ENCODE measurements at regions not wholly inside any gene's neighbourhood (a gene's known extent, or its start where the extent isn't known, plus 50 kb on each side); places are given as distances from the start of the nearest gene placed in this dataset.

- no TSS peak for BruUV-seq (replicated peaks)
- ATAC-seq: no peak
- no peaks in the 10 kb centered on the region for H3K36me3 ChIP-seq (ENCODE audit: control insufficient read depth in 1 of 2, insufficient read depth in 2 of 2, low read length in 2 of 2)
- intact Hi-C loops (cut with micrococcal nuclease): loop anchor here (10.0 kb wide), 2 partner anchors 315 to 695 kb away; no protein-coding TSS in a partner anchor
- no peak overlapping the region for H3K9ac ChIP-seq (ENCODE audit: low read length)
- no peaks in the 10 kb centered on the region for H4K20me1 ChIP-seq (ENCODE audit: insufficient read depth)
- no peaks in the 10 kb centered on the region for H3K9me2 ChIP-seq (ENCODE audit: insufficient read depth)
- H3K27ac ChIP-seq (ENCODE audit: low read depth, low read length): no peak overlapping the region
- no peaks in the 10 kb centered on the region for H3K4me1 ChIP-seq (ENCODE audit: control insufficient read depth in 1 of 2, insufficient read depth in 2 of 2, low read length in 2 of 2)
- ChIA-PET RAD21 (ENCODE audit: low non-redundant PET in 1 of 2, low total read pairs in 2 of 2, uncharacterized antibody in 2 of 2, unreplicated experiment in 2 of 2) (no interaction called here), CTCF (no interaction called here), POLR2A (no interaction called here)
- H3K4me3 ChIP-seq (replicated peaks in 1 of 2; ENCODE audit: low read depth in 1 of 2, low read length in 2 of 2): no peak overlapping the region
- H3K9me3 ChIP-seq (ENCODE audit: control insufficient read depth in 1 of 2, insufficient read depth in 1 of 2, low read depth in 1 of 2, low read length in 2 of 2): no peaks in the 10 kb centered on the region
- no peak for TF ChIP-seq MAX (IDR thresholded peaks at IDR 0.05)
- TF ChIP-seq POLR2A (IDR thresholded peaks at IDR 0.05; ENCODE audit: borderline replicate concordance, extremely low read depth, insufficient read depth, insufficient read length): no peak
- TF ChIP-seq POLR2AphosphoS5 (IDR thresholded peaks at IDR 0.05; ENCODE audit: low read depth, low read length): no peak
- no peak for TF ChIP-seq ELF1 (IDR thresholded peaks at IDR 0.05; ENCODE audit: borderline replicate concordance, low read depth)
- no peak for TF ChIP-seq ZFX (IDR thresholded peaks at IDR 0.05)
- TF ChIP-seq CBX3 (IDR thresholded peaks at IDR 0.05; ENCODE audit: low read depth): no peak
- no peak for TF ChIP-seq EZH2phosphoT487 (IDR thresholded peaks at IDR 0.05; ENCODE audit: borderline replicate concordance)
- no peak for TF ChIP-seq ZNF274 (IDR thresholded peaks at IDR 0.05; ENCODE audit: low read depth, low read length)
- no peak for TF ChIP-seq FOSL1 (IDR thresholded peaks at IDR 0.05; ENCODE audit: low read depth)
- TF ChIP-seq RAD21 (IDR thresholded peaks at IDR 0.05; ENCODE audit: low read depth): no peak
- TF ChIP-seq EGR1 (IDR thresholded peaks at IDR 0.05; ENCODE audit: low read depth): no peak
- no peaks in the 10 kb centered on the region for H3K79me2 ChIP-seq (ENCODE audit: insufficient read depth, low read length)
- H2AFZ ChIP-seq (ENCODE audit: low read depth, low read length, poor library complexity, severe bottlenecking): no peak overlapping the region
- no peak for DNase-seq (ENCODE audit: low read depth, low spot score)
- no peak overlapping the region for H3K4me2 ChIP-seq (ENCODE audit: low read length)
- no peaks in the 10 kb centered on the region for H3K27me3 ChIP-seq (ENCODE audit: insufficient read depth, low read length)
Measured at GRCh38 chr4:94400191-94400590, 51.6 kb upstream of the PDLIM5 start.
